ENCODE measurements at regions not wholly inside any gene's neighbourhood (a gene's known extent, or its start where the extent isn't known, plus 50 kb on each side); places are given as distances from the start of the nearest gene placed in this dataset.
"Not testable (repeated sequence)": the region's sequence is repeated elsewhere in the genome, so short reads cannot be mapped to it uniquely, and the experiment has no call there.

- H3K36me3 Mint-ChIP-seq (ENCODE audit: low read depth); H3K27ac Mint-ChIP-seq; H3K4me1 Mint-ChIP-seq (ENCODE audit: low read depth); CTCF ChIA-PET; H3K4me3 Mint-ChIP-seq; DNase-seq; intact Hi-C loops (cut with micrococcal nuclease); H3K27me3 Mint-ChIP-seq (ENCODE audit: low read depth); H3K9me3 Mint-ChIP-seq: not testable (repeated sequence)
Observed at GRCh38 chr12:105664765-105665164, 334.3 kb downstream of the C12orf75 start.

GRCh38 chr12:105665366-105665765 lies 334.9 kb downstream of the C12orf75 start:
- intact Hi-C loops (cut with micrococcal nuclease) = no loop called here

GRCh38 chr12:105667973-105668743 lies 337.7 kb downstream of the C12orf75 start:
- no peaks in the 10 kb centered on the region for H3K9me3 Mint-ChIP-seq
- H3K27ac Mint-ChIP-seq = no peak overlapping the region
- no peaks in the 10 kb centered on the region for H3K4me1 Mint-ChIP-seq (ENCODE audit: low read depth)
- intact Hi-C loops (cut with micrococcal nuclease) = no loop called here
- no peak for DNase-seq
- no peak overlapping the region for H3K4me3 Mint-ChIP-seq
- CTCF ChIA-PET = no interaction called here
- no peaks in the 10 kb centered on the region for H3K36me3 Mint-ChIP-seq (ENCODE audit: low read depth)
- H3K27me3 Mint-ChIP-seq (ENCODE audit: low read depth) = no peaks in the 10 kb centered on the region

More at GRCh38 chr12:105665366-105665765, 334.9 kb downstream of the C12orf75 start:
- H3K36me3 Mint-ChIP-seq (ENCODE audit: low read depth) = no peaks in the 10 kb centered on the region
- peaks cover 2% of the 10 kb centered on the region for H3K27me3 Mint-ChIP-seq (ENCODE audit: low read depth)
- H3K4me1 Mint-ChIP-seq (ENCODE audit: low read depth) = no peaks in the 10 kb centered on the region
- no peak overlapping the region for H3K27ac Mint-ChIP-seq
- H3K9me3 Mint-ChIP-seq = no peaks in the 10 kb centered on the region
- DNase-seq = no peak
- H3K4me3 Mint-ChIP-seq = no peak overlapping the region
- CTCF ChIA-PET = no interaction called here

GRCh38 chr12:105670672-105671071 lies 340.2 kb downstream of the C12orf75 start:
- Mint-ChIP-seq H3K27me3 (ENCODE audit: low read depth) (no peaks in the 10 kb centered on the region), H3K4me1 (ENCODE audit: low read depth) (no peaks in the 10 kb centered on the region), H3K9me3 (no peaks in the 10 kb centered on the region), H3K27ac (no peak overlapping the region), H3K4me3 (no peak overlapping the region), H3K36me3 (ENCODE audit: low read depth) (no peaks in the 10 kb centered on the region)
- DNase-seq = no peak
- intact Hi-C loops (cut with micrococcal nuclease) = no loop called here
- CTCF ChIA-PET = no interaction called here

DNA sequence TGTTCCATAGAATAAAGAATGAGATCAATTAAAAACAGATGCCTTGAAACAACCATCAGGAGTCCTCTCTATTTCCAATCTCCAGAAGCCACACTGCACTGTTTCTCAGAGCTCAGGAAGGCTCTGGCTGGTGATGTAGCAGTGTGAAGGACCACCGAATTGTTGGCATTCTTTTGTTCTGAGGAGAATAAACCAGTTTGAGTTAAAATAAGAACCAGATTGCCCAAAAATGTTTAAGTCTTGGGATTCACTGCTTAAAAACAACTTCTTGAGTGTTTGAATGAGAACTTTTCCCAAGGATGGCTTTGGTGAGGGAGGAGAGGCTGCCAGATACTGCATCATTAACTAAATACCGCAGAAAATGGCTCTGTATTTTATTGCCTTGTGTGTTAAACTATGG lies 341.2 kb downstream of the C12orf75 start:
- no peaks in the 10 kb centered on the region for H3K4me1 Mint-ChIP-seq (ENCODE audit: low read depth)
- CTCF ChIA-PET = no interaction called here
- intact Hi-C loops (cut with micrococcal nuclease) = no loop called here

DNA sequence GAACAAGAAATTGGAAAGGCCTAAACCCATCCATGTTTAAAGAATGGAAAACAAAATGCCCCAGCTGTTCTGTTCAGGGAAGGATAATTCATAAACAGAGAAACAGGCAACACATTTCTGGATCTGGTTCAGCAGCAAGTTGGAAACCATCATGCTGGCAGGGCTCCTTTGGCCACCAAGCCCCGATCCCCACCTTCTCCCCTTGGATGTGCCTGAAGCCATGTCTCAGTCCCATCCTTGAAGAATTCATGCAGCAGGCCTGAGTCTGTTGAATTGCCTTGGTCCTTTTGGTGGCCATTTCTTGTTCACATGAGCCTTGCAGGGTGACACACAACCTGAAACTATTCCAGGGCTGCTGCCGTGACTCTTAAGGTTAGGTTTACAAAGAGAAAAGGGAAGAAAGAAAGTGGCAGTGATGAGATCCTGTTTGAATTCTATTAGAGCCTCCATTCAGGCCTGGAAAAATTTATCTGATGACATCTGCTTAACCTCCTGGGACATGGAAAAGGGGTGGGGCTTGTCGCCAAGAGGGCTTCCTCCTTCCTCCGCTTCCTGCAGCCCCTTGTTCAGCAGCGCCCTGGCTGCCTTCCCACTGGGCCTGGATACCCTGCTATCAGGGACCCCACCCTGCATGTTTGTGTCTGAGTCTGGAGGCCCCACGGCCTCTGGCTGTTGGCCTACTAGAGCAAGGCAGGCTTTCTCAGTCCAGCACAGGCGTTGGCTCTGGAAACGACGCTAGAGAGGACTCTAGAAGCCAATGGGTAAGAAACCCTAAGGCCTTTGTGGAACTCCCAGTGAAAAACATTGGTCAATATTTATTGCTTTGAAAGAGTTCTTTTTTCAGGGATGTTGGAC lies 341.9 kb downstream of the C12orf75 start:
- no peak for DNase-seq
- H3K36me3 Mint-ChIP-seq (ENCODE audit: low read depth) = no peaks in the 10 kb centered on the region
- no peaks in the 10 kb centered on the region for H3K9me3 Mint-ChIP-seq
- H3K27me3 Mint-ChIP-seq (ENCODE audit: low read depth) = peaks cover 4% of the 10 kb centered on the region
- H3K4me3 Mint-ChIP-seq = no peak overlapping the region
- CTCF ChIA-PET = no interaction called here
- no peak overlapping the region for H3K27ac Mint-ChIP-seq
- H3K4me1 Mint-ChIP-seq (ENCODE audit: low read depth) = no peaks in the 10 kb centered on the region
- intact Hi-C loops (cut with micrococcal nuclease) = no loop called here

More for the DNA sequence above, 341.2 kb downstream of the C12orf75 start:
- Mint-ChIP-seq H3K36me3 (ENCODE audit: low read depth) (no peaks in the 10 kb centered on the region), H3K27me3 (ENCODE audit: low read depth) (peaks cover 4% of the 10 kb centered on the region), H3K4me3 (no peak overlapping the region), H3K27ac (no peak overlapping the region), H3K9me3 (no peaks in the 10 kb centered on the region)
- DNase-seq = no peak

GRCh38 chr12:105674871-105675699 lies 344.6 kb downstream of the C12orf75 start:
- Mint-ChIP-seq H3K36me3 (ENCODE audit: low read depth) (no peaks in the 10 kb centered on the region), H3K4me3 (no peak overlapping the region), H3K27ac (no peak overlapping the region), H3K9me3 (no peaks in the 10 kb centered on the region), H3K4me1 (ENCODE audit: low read depth) (no peaks in the 10 kb centered on the region), H3K27me3 (ENCODE audit: low read depth) (peaks cover 4% of the 10 kb centered on the region)
- no peak for DNase-seq
- CTCF ChIA-PET = interaction anchor here (0.7 kb wide), 1 partner anchor 130 kb away, joined by 3 read pairs; no protein-coding TSS in a partner anchor
- intact Hi-C loops (cut with micrococcal nuclease) = no loop called here

GRCh38 chr12:105676694-105677093 lies 346.2 kb downstream of the C12orf75 start:
- intact Hi-C loops (cut with micrococcal nuclease) = no loop called here
- peaks cover 4% of the 10 kb centered on the region for H3K27me3 Mint-ChIP-seq (ENCODE audit: low read depth)
- no peak for DNase-seq
- no peak overlapping the region for H3K27ac Mint-ChIP-seq
- no peaks in the 10 kb centered on the region for H3K9me3 Mint-ChIP-seq
- CTCF ChIA-PET = no interaction called here
- H3K4me1 Mint-ChIP-seq (ENCODE audit: low read depth) = no peaks in the 10 kb centered on the region
- H3K36me3 Mint-ChIP-seq (ENCODE audit: low read depth) = no peaks in the 10 kb centered on the region
- no peak overlapping the region for H3K4me3 Mint-ChIP-seq

- CTCF ChIA-PET = no interaction called here
- H3K4me1 Mint-ChIP-seq (ENCODE audit: low read depth) = no peaks in the 10 kb centered on the region
- no peak overlapping the region for H3K4me3 Mint-ChIP-seq
- intact Hi-C loops (cut with micrococcal nuclease) = no loop called here
- no peaks in the 10 kb centered on the region for H3K9me3 Mint-ChIP-seq
- no peak overlapping the region for H3K27ac Mint-ChIP-seq
- H3K27me3 Mint-ChIP-seq (ENCODE audit: low read depth) = peaks cover 4% of the 10 kb centered on the region
- no peak for DNase-seq
- H3K36me3 Mint-ChIP-seq (ENCODE audit: low read depth) = no peaks in the 10 kb centered on the region
Observed at GRCh38 chr12:105677672-105678071, 347.2 kb downstream of the C12orf75 start.

DNA sequence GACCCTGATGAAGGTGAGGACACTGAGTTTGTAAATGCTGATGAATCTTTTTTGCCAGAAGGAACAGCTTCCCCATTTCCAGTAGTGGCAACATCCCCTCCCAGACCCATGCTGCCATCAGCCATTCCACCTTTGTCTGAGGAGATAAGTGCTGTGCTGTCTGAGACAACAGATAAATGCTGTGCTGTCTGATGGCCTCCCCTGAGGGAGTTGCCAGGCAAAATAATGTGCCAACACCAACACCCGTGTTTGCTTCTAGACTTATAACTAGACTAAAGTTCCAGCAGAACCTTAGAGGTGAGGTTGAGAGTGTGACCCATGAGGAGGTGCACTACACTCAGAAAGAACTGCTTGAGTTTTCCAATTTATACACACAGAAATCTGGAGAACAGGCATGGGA lies 349.5 kb downstream of the C12orf75 start:
- H3K27me3 Mint-ChIP-seq (ENCODE audit: low read depth) = peaks cover 4% of the 10 kb centered on the region
- H3K4me1 Mint-ChIP-seq (ENCODE audit: low read depth) = no peaks in the 10 kb centered on the region
- intact Hi-C loops (cut with micrococcal nuclease) = no loop called here
- no peak overlapping the region for H3K27ac Mint-ChIP-seq
- no peak for DNase-seq
- CTCF ChIA-PET = no interaction called here
- no peaks in the 10 kb centered on the region for H3K36me3 Mint-ChIP-seq (ENCODE audit: low read depth)
- no peak overlapping the region for H3K4me3 Mint-ChIP-seq
- H3K9me3 Mint-ChIP-seq = no peaks in the 10 kb centered on the region

- H3K27ac Mint-ChIP-seq = no peak overlapping the region
- CTCF ChIA-PET = no interaction called here
- H3K4me3 Mint-ChIP-seq = no peak overlapping the region
- no peak for DNase-seq
- intact Hi-C loops (cut with micrococcal nuclease) = no loop called here
- no peaks in the 10 kb centered on the region for H3K4me1 Mint-ChIP-seq (ENCODE audit: low read depth)
- peaks cover 4% of the 10 kb centered on the region for H3K27me3 Mint-ChIP-seq (ENCODE audit: low read depth)
- no peaks in the 10 kb centered on the region for H3K36me3 Mint-ChIP-seq (ENCODE audit: low read depth)
- H3K9me3 Mint-ChIP-seq = no peaks in the 10 kb centered on the region
Observed at GRCh38 chr12:105681341-105681740, 350.9 kb downstream of the C12orf75 start.

DNA sequence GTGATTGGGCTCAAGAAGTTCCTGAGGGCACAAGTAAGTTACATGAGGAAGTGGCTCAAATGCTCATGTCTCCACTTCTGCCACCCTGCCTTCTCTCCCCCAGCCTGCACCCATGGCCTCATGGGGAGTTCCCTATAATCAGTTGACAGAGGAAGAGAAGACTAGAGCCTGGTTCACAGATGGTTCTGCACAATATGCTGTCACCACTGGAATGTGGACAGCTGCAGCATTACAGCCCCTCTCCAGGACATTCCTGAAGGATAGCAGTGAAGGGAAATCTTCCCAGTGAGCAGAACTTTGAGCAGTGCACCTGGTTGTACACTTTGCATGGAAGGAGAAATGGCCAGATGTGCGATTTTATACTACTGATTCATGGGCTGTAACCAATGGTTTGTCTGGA lies 352.3 kb downstream of the C12orf75 start:
- H3K36me3 Mint-ChIP-seq (ENCODE audit: low read depth); H3K27me3 Mint-ChIP-seq (ENCODE audit: low read depth); H3K27ac Mint-ChIP-seq; H3K9me3 Mint-ChIP-seq; CTCF ChIA-PET; H3K4me3 Mint-ChIP-seq; H3K4me1 Mint-ChIP-seq (ENCODE audit: low read depth); intact Hi-C loops (cut with micrococcal nuclease); DNase-seq: not testable (repeated sequence)

Measured in activated naive CD4-positive, alpha-beta T cell treated with anti-CD3 and anti-CD28 coated beads for 36 hours (primary cell).